GM21576 (cell line): ENCODE measurements at regions not wholly inside any gene's neighbourhood (a gene's known extent, or its start where the extent isn't known, plus 50 kb on each side); places are given as distances from the start of the nearest gene placed in this dataset.
"Not testable (repeated sequence)": the region's sequence is repeated elsewhere in the genome, so short reads cannot be mapped to it uniquely, and the experiment has no call there.

Experiments
- ATAC-seq: cut with Tn5 transposase; IDR thresholded peaks from one replicate; pipeline ENCODE4 v1.9.1; 2021; ENCODE audit warnings: mild to moderate bottlenecking, moderate library complexity; ENCODE audit not compliant: unreplicated experiment

GRCh38 chr2:106261871-106262321, 67.8 kb upstream of the UXS1 start:
- ATAC-seq: no peak

- ATAC-seq: not testable (repeated sequence)
Observed at GRCh38 chr2:106258859-106259258, 64.8 kb upstream of the UXS1 start.

GRCh38 chr2:106257830-106258229, 63.7 kb upstream of the UXS1 start:
- no peak for ATAC-seq

DNA sequence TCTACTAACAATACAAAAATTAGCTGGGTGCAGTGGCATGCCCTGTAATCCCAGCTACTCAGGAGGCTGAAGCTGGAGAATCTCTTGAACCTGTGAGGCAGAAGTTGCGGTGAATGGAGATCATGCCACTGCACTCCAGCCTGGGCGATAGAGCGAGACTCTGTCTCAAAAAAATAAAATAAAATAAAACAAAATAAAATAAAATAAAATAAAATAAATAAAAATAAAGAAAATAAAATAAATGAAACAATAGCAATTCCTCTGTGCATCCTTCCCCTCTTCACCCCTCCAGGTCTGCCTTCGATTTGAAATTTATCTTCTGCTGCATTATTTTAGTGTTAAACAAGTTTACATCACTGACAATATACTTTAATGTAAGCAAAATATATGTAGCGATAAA, 63.0 kb upstream of the UXS1 start:
- ATAC-seq: no peak

GRCh38 chr2:106249157-106249828, 55.2 kb upstream of the UXS1 start:
- not testable (repeated sequence) for ATAC-seq

DNA sequence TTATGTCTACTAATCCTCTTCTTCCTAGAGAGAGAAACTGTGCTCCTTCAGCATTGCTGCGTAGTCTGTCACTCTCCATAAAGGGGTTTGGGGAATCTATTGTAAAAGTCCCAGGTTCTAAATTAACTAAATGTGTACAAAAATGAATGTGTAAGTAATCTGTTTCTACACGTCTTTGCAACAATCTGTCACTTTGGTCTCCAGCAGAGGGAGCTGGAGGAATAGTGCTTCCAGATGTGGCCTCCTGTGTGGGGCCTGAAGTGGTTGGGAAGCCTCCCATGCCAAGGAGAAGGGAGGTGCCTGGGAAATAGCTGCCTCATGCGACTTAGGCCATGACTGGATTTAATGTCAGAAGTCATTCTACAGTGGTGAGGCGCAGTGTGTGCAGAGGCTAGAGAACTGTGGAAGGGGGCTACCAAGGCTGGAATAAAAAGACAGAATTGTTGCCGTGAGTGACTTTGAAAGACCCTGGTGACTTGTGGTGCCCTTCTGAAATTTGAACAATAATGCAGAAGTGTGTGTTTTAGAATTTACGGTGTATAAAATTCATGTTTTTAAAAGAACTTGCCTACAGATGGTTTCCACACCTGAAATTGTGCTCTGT, 54.5 kb upstream of the UXS1 start:
- not testable (repeated sequence) for ATAC-seq
